ENCODE measurements at regions not wholly inside any gene's neighbourhood (a gene's known extent, or its start where the extent isn't known, plus 50 kb on each side); places are given as distances from the start of the nearest gene placed in this dataset.

GRCh38 chr6:88544986-88545612 lies 379.0 kb upstream of the CNR1 start:
- TF ChIP-seq POLR2A (IDR thresholded peaks at IDR 0.05) (no peak), CTCF (IDR thresholded peaks at IDR 0.05) (no peak)

Measured in right lobe of liver (tissue), 4 donors.